Type B pancreatic cell (in vitro differentiated cells): ENCODE measurements at regions not wholly inside any gene's neighbourhood (a gene's known extent, or its start where the extent isn't known, plus 50 kb on each side); places are given as distances from the start of the nearest gene placed in this dataset.

Source experiments
- DNase-seq: peaks from one replicate; pipeline ENCODE4 v3.0.0; 2021; ENCODE audit warnings: mixed read lengths; ENCODE audit not compliant: unreplicated experiment; ENCODE audit errors: extremely low spot score
- H3K27ac Mint-ChIP-seq: 2 replicates; pipeline ENCODE4 v1.8.0; 2021; ENCODE audit warnings: mild to moderate bottlenecking, mixed read lengths
- H3K27me3 Mint-ChIP-seq: 2 replicates; pipeline ENCODE4 v1.8.0; 2021; ENCODE audit warnings: mixed read lengths
- H3K36me3 Mint-ChIP-seq: 2 replicates; pipeline ENCODE4 v1.8.0; 2021; ENCODE audit warnings: mixed read lengths
- H3K4me1 Mint-ChIP-seq: one replicate; pipeline ENCODE4 v1.8.0; 2021; ENCODE audit warnings: mixed read lengths; ENCODE audit not compliant: unreplicated experiment
- H3K4me3 Mint-ChIP-seq: 2 replicates; pipeline ENCODE4 v1.8.0; 2021; ENCODE audit warnings: mild to moderate bottlenecking, mixed read lengths
- H3K9me3 Mint-ChIP-seq: 2 replicates; pipeline ENCODE4 v1.8.0; 2021; ENCODE audit warnings: mixed read lengths
- CTCF ChIP-seq: fragments of 200-600 bp; sonication (generic); conservative IDR thresholded peaks from 2 replicates; pipeline ENCODE4 v1.5.0; 2021; ENCODE audit warnings: antibody characterized with exemption, mild to moderate bottlenecking

GRCh38 chr5:175820230-175820629, 51.1 kb upstream of the CPLX2 start:
- Mint-ChIP-seq H3K9me3 (no peaks in the 10 kb centered on the region), H3K4me1 (no peaks in the 10 kb centered on the region), H3K4me3 (no peak overlapping the region), H3K27me3 (peaks cover 21% of the 10 kb centered on the region), H3K27ac (no peak overlapping the region), H3K36me3 (no peaks in the 10 kb centered on the region)
- no peak for DNase-seq
- no peak for TF ChIP-seq CTCF
